Endothelial cell of hepatic sinusoid (primary cell): ENCODE measurements at regions not wholly inside any gene's neighbourhood (a gene's known extent, or its start where the extent isn't known, plus 50 kb on each side); places are given as distances from the start of the nearest gene placed in this dataset.
"Not testable (repeated sequence)": the region's sequence is repeated elsewhere in the genome, so short reads cannot be mapped to it uniquely, and the experiment has no call there.

Source experiments
- in situ Hi-C: cut with HindIII; loops from 2 replicates; pipeline ENCODE4 v1.10.0; 2017; ENCODE audit warnings: low sequenced_read_pairs

DNA sequence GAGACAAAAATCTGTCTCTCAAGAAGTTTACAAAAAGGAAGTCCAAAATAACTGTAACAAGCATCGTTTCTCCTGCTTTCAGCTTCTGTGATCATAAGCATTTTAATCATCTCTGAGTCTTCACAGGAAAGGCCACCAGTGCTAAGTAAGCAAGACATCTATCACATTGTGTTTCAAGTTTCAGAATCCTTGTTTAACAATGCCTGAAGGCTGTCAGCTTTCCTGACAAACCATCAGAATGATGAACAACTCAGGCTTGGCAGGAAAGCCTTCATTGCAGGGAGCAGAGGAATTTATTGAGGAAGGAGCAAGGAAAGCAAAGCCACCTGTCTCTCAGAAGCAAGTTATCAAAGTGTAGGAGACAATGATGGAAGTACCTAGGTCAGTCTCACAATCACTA, 143.5 kb upstream of the DAPK1 start:
- in situ Hi-C loops, result no loop called here

DNA sequence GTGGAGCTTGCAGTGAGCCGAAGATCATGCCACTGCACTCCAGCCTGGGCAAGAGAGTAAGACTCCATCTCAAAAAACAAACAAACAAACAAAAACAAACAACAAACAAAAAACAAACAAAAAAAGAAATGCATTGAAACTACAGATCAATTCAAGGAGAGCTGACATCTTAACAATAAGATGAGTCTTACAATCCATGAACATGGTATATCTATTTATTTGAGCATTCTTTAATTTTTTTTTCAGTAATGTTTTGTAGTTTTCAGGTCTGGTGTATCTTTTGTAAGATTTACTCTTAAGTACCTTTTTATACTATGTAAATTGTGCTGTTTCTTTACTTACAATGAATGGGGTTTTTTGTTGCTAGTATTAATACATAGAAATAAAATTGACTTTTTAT, 140.1 kb upstream of the DAPK1 start:
- in situ Hi-C loops, result no loop called here

DNA sequence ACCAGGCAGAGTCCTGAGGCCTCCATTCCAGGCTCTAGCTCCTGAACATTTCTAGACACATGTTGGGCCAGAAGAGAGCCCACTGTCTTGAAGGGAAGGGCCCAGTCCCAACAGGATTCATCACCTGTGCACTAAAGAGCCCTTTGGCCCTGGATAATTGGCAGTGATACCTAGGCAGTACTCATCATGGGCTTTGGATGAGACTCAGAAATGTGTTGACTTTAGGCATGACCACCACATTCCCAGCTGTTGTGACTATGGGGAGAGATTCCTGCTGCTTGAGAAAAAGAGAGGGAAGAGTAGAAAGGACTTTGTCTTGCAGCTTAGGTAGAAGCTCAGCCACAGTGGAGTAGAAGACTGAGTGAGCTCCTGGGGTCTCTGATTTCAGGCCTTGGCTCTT, 138.4 kb upstream of the DAPK1 start:
- in situ Hi-C loops, result no loop called here

DNA sequence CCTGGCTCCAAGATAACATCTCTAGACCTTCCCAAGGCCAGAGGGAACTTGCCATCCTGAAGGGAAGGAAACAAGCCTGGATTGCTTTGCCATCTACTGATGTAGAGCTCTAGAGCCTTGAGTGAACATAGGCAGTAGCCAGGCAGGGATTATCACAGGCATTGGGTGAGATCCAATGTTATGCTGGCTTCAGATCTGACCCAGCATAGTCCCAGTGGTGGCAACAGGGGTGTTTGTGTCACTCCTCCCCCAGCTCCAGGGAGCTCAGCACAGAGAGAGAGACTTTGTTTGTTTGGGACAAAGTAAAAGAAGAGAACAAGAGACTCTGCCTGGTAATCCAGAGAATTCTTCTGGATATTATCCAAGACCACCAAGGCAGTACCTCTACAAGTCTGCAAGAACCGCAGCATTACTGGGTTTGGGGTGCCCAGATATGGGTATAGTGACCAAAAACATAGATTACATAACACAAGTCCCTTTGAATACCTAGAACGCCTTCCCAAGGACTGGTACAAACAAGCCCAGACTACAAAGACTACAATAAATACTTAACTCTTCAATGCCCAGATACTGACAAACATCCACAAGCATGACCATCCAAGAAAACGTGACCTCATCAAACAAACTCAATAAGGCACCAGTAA, 137.6 kb upstream of the DAPK1 start:
- in situ Hi-C loops, result no loop called here

DNA sequence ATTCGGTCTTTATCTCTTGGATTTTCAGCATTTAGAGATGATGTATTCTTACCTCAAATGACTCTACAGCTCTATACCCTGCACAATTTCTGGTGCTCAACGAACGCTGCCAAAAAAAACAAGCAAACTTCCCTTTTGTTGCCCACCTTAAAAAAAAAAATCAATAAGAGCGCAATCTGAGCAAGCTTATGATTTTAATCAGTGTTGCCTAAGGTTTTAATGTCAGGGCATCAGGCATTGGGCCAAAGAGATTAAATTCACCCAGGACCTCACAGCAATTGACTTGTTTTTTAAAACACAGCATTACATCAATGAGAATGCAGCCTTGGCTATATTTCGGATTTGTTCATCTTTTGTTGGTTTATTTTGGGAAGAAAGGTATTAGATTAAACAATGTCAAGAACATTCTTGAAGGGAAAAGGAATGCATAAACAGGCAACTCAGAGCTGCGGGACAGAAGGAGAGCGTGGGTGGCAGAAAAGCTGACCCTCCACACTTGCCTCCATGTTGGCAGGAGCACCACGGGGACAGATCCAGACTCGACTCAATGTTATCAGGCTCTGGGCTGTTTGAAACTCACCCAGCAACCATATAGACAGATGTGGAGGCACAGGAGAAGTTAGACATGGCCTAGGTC, 127.5 kb upstream of the DAPK1 start:
- in situ Hi-C loops, result no loop called here

DNA sequence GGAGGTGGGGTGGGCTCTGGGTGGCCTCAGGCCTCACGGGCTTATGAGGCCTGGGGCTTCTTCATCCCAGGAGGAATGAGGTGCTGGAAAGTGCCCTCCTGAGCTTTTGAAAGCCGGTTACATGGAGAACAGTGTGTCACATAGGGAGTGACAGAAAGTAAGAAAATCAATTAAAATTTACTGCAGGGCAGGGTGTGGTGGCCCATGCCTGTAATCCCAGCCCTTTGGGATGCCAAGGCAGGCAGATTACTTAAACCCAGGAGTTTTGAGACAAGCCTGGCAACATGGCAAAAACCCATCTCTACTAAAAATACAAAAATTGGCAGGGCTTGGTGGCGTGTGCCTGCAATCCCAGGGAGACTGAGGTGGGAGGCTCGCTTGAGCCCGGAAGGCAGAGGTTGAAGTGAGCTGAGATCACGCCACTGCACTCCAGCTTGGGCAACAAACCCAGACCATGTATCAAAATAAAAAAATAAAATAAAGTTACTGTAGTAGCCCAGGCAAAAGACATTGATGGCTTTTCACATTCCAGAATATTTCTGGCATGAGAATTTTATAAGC, 125.8 kb upstream of the DAPK1 start:
- in situ Hi-C loops, result no loop called here

DNA sequence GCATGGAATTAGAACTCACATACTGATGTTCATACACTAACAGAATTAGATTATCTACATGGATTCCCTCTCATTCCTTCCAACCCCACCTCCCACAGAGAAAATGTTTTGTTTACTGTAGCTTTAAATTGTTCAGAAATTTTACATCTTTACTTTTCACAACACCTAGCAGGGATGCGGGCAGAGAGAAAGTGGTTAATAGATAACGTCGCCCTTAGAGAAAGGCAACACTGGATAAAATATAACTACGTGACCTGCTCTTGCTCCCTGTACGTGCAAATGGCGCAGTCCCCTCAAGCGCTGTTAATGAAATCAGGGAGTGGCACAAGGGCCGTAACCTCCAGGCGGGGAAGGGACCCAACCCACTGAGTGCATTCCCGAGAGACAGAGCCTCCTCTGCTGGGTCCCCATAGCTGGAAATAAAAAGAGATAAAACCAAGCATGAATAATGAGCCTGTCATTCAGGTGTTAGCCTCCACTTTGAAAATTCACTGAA, 125.3 kb upstream of the DAPK1 start:
- in situ Hi-C loops, result no loop called here

DNA sequence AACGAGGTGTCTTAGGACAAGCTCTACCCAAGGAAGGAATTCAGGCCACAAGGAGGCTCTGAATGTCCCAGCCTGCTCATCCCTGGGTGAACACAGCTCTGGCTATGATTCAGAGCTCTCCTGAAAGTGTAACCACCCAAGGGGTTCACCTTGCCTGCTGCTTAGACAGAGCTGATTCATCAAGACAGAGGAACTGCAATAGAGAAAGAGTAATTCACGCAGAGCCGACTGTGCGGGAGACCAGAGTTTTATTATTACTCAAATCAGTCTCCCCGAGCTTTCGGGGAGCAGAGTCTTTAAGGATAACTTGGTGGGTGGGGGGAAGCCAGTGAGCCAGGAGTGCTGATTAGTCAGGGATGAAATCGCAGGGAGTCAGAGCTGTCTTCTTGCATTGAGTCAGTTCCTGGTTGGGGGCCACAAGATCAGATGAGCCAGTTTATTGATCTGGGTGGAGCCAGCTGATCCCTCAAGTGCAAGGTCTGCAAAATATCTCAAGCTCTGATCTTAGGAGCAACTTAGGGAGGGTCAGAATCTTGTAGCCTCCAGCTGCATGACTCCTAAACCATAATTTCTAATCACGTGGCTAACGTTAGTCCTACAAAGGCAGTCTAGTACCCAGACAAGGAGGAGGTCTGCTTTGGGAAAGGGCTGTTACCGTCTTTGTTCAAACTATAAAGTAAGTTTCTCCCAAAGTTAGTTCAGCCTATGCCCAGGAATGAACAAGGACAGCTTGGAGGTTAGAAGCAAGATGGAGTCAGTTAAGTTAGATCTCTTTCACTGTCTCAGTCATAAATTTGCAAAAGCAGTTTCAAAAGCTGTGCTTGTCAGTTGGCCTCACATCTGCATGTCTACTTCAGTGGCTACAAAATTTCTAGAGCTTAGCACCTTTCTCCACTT, 123.4 kb upstream of the DAPK1 start:
- in situ Hi-C loops, result not testable (repeated sequence)

DNA sequence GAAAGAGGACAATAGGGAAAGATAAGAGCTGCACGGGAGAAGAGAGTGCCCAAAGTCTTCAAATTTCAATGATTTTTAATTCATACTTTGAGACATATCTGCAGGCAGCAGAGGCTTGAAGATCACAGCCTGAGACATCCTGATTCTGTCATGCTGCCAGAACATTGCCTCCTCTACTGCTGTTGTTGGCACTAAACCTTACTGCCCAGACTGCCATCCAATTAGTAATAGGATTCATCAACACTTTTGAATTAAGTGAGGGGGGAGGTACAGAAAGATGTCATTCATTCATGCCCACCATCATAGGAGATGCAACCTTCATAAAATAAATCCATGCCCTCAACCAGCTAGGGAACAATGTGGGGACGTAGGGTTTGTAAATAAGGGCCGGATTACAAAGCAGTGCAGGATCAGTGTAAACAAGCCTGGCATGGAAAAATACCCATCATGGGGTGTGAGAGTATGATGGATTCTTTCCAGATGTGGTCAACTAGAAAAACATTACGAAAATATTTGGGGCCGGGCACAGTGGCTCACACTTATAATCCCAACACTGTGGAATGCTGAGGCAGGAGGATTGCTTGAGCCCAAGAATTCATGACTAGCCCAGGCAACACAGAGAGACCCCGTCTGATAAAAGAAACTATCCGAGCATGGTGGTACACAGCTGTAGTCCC, 122.1 kb upstream of the DAPK1 start:
- in situ Hi-C loops, result no loop called here

DNA sequence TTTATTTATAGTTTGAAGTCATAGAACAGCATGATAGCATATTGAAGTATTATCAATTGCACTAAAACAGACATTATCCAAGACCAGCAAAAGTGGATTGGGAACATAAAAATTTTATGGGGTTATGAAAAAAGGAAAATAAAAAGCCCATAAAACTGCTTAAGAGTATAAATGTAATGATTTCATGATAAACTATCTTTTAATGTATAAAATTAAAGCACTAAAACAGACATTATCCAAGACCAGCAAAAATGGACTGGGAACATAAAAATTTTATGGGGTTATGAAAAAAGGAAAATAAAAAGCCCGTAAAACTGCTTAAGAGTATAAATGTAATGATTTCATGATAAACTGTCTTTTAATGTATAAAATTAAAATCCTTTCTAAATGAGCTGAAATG, 119.0 kb upstream of the DAPK1 start:
- in situ Hi-C loops, result no loop called here

DNA sequence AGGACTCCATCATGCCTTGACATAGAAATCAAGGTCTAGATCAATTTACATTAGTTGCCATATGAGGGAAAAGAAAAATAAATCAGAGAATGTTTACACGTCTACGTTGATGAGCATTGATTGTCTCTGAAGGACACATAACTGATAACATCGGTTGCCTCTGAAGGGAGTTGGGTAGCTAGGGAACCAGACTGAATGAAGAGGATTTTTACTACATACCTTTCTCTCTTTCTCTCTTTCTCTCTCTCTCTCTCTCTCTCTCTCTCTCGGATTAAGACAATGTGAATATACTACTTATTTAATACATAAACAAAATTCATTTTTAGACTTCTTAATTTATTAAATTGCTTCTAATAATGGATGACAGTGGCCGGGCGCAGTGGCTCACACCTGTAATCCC, 118.4 kb upstream of the DAPK1 start:
- in situ Hi-C loops, result no loop called here

DNA sequence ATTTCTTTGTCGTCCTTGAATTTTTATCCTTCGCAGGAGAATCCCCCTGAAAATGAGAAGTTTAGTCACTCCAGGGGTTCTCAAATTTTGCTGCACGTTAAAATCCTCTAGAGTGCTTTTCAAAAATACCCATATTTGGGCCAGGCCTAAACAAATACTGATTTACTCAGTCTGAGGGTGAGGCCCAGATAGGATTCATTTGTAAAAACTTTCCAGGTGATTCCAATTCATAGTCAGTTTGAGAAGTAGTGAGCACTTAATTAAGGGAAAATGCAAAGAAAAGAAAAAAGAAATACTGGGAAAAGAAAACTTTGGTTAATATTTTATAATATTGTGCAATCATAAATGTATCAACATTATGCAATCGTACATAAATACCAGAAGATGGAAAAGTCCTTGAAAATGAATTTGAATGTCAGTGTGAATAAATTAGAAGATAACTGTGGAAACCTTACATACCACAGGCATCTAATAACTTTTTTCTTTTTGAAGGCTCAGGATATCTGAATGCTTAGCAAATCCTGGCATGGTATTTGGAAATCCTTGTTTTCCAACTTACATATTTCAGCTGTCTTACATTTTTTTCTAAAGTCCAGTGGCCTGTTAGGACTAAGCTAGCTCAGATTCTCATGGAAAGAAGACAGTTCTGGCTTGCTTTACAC, 116.5 kb upstream of the DAPK1 start:
- in situ Hi-C loops, result no loop called here

DNA sequence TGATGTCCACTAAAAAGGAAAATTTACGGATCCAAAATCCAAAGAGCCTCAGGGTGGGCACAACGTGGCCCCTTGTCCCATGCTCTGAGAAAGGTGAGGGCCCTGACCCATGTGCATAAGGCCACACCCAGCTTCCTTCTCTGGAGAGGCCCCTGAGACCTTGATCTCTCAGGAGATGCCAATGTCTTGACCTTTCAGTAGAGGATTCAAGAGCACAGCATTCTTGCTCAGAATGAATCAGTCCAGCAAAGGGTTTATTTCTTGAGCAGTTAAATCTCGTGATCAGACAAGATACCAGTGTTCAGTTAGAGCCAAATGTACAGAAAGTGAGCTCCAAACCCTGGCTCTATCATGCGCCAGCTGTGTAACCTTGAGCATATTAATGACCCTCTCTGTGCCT, 115.9 kb upstream of the DAPK1 start:
- in situ Hi-C loops, result no loop called here

DNA sequence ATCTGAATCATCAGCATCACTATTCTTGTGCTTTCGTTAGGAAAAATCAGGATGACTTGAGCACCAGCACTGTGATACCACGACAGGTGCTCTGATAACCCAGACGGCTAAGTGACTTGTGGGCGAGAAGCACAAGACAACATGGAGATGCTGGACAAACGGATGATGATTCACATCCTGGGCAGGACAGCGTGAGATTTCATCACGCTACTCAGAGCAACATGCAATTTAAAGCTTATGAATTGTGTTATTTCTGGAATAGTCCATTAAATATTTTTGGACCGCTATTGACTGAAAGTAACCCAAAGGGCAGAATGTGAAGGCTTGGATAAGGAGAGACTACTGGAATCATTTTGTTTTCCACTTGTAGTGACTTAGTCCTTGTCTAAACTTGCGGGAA, 114.8 kb upstream of the DAPK1 start:
- in situ Hi-C loops, result no loop called here

DNA sequence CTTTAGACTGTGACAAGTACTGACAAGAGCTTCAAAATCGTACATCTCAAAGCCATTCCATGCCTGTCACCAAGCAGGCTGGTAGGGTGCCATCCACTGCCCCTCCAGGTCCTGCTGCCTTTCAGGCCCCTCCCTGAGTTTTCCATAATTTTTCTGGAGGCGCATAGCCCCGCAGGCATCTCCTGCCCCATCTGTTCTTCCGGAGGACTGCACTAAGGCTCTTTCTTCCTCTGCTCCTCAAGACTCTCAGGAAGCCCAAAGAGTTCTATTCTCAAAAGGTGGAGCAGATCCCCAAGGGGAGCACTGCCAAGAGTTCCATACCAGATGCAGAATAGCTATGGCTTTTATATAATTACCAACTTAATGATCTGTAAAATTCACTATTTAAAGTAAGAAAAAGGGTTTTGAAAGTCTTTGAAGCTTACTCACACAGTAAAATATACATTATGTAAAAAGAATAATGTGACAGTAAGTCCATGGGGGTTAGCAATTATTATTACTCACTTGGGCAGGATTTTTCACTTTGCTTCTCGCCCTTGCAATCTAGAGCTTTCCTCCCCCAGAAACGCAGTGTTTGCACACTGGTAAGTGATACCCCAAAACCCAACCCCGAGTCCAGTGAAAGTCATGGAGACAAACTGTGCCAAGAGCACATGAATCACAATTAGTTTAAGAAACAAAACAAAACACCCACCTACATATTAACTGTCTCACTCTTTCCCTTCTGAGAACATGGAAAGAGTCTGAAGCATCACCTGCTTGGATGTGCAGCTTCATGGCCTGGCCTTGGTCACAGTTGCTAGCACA, 114.1 kb upstream of the DAPK1 start:
- in situ Hi-C loops, result no loop called here

DNA sequence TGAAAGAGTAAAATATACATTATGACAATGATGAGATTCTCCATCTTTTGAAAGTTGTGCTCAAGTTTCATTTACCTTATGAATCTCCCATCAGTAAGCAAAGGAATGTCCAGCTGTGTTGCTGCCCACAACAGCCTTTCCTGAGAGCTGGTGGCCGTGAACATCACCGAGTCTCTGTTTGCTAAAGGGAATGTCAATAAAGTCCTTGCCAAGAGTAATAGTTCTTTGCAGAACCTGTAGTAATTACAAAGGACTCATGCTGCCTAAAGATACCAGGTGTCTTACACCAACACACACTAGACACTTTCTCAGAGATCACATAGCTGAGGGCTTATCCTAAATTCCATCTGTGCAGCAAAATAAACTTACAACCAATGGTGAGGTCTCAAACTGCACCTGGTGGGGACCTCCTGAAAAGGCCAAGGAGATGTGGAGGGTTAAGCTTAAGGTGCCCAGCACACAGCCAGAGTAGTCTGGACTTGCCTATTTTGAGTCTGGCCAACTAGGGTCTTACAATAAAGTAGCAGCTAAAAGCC, 111.1 kb upstream of the DAPK1 start:
- in situ Hi-C loops, result no loop called here

DNA sequence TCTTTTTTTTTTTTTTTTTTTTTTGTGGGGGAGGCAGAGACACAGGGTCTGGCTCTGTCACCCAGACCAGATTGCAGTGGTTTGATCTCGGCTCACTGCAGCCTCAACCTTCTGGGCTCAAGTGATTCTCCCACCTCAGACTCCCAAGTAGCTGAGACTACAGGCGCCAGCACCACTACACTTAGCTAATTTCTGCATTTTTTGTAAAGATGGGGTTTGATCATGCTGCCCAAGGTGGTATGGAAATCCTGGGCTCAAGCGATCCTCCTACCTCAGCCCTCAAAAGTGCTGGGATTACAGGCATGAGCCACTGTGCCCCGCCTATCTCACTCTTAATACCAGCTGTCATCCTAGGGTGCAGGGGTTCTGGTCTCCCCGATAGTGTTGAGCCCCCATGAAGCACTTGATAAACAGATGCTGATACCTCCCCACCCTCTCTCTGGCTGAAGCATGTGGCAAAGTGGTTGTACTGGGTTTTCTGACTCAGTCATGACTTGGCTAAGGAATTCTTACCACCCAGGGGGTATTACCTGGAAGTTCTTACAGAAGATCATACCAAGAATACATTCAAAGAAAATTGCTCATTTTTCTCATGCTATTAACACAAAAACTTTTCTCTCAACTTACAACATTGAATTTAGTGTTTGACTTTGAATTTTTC, 110.2 kb upstream of the DAPK1 start:
- in situ Hi-C loops, result no loop called here

DNA sequence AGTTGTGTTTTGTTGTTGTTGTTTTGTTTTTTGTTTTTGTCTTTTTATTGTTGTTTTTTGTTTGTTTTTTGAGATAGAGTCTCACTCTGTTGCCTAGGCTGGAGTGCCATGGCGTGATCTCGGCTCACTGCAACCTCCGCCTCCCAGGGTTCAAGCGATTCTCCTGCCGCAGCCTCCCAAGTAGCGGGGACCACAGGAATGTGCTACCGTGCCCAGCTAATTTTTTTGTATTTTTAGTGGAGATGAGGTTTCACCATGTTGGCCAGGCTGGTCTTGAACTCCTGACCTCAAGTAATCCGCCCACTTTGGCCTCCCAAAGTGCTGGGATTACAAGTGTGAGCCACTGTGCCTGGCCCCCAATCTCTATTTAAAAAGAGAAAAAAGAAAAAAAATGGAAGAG, 109.0 kb upstream of the DAPK1 start:
- in situ Hi-C loops, result not testable (repeated sequence)

DNA sequence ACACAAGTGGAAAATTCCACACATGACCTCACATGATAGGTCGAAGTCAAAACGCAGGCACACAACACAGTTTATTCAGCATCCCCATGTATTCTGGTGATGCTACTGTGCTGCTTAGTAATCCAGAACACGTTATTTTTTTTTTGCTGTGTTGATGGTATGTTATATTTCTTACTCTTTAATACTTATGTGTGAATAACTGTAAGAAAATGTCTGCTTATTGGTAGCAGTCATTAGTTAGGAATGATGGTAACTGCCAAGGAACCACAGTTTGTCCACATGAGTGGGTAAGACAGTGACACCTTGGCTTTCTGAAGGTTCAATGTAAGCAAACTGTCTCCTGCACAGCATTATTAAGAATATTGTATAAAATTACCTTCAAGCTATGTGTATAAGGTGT, 107.7 kb upstream of the DAPK1 start:
- in situ Hi-C loops, result no loop called here
